ENCODE measurements at regions not wholly inside any gene's neighbourhood (a gene's known extent, or its start where the extent isn't known, plus 50 kb on each side); places are given as distances from the start of the nearest gene placed in this dataset.

- TF ChIP-seq CTCF (IDR thresholded peaks at IDR 0.05): no peak
- H3K4me1 ChIP-seq: no peaks in the 10 kb centered on the region
- DNase-seq: no peak
- H3K9me3 ChIP-seq: no peaks in the 10 kb centered on the region
- ATAC-seq: no peak
- H3K27ac ChIP-seq: no peak overlapping the region
- no peaks in the 10 kb centered on the region for H3K36me3 ChIP-seq (ENCODE audit: insufficient read depth in 1 of 2, low read depth in 1 of 2)
- H3K4me3 ChIP-seq: no peak overlapping the region
- 78 to 86% (median 79%) methylated on average over 9 of the region's 9 CpGs for WGBS, 3 donors
- intact Hi-C loops (cut with DNase I): no loop called here
- no peaks in the 10 kb centered on the region for H3K27me3 ChIP-seq (ENCODE audit: insufficient read depth in 3 of 3, low read length in 2 of 3)
Measured at GRCh38 chr22:25386538-25386884, 167.1 kb downstream of the CRYBB2 start.

GRCh38 chr22:25388415-25388814, 169.0 kb downstream of the CRYBB2 start:
- intact Hi-C loops (cut with DNase I): no loop called here
- no peaks in the 10 kb centered on the region for H3K4me1 ChIP-seq
- H3K9me3 ChIP-seq: no peaks in the 10 kb centered on the region
- no peak for TF ChIP-seq CTCF (IDR thresholded peaks at IDR 0.05)
- H3K4me3 ChIP-seq: no peak overlapping the region
- WGBS, 3 donors: 92 to 95% (median 93%) methylated on average over 12 of the region's 12 CpGs
- ATAC-seq (no peak), DNase-seq (no peak)
- no peak overlapping the region for H3K27ac ChIP-seq
- H3K36me3 ChIP-seq (ENCODE audit: insufficient read depth in 1 of 2, low read depth in 1 of 2): no peaks in the 10 kb centered on the region
- no peaks in the 10 kb centered on the region for H3K27me3 ChIP-seq (ENCODE audit: insufficient read depth in 3 of 3, low read length in 2 of 3)

GRCh38 chr22:25388866-25389540, 169.6 kb downstream of the CRYBB2 start:
- Histone ChIP-seq H3K36me3 (ENCODE audit: insufficient read depth in 1 of 2, low read depth in 1 of 2) (no peaks in the 10 kb centered on the region), H3K4me3 (no peak overlapping the region), H3K27ac (no peak overlapping the region), H3K27me3 (ENCODE audit: insufficient read depth in 3 of 3, low read length in 2 of 3) (no peaks in the 10 kb centered on the region), H3K9me3 (no peaks in the 10 kb centered on the region), H3K4me1 (no peaks in the 10 kb centered on the region)
- WGBS, 3 donors: 52 to 62% (median 59%) methylated on average over 10 of the region's 10 CpGs
- no peak for TF ChIP-seq CTCF (IDR thresholded peaks at IDR 0.05)
- DNase-seq (no peak), ATAC-seq (no peak)
- intact Hi-C loops (cut with DNase I): no loop called here

GRCh38 chr22:25389541-25389919, 170.1 kb downstream of the CRYBB2 start:
- H3K9me3 ChIP-seq: no peaks in the 10 kb centered on the region
- 89 to 90% (median 89%) methylated on average over 11 of the region's 11 CpGs for WGBS, 3 donors
- H3K27ac ChIP-seq: no peak overlapping the region
- ATAC-seq: no peak
- intact Hi-C loops (cut with DNase I): no loop called here
- DNase-seq: no peak
- no peak for TF ChIP-seq CTCF (IDR thresholded peaks at IDR 0.05)
- no peaks in the 10 kb centered on the region for H3K27me3 ChIP-seq (ENCODE audit: insufficient read depth in 3 of 3, low read length in 2 of 3)
- no peak overlapping the region for H3K4me3 ChIP-seq
- no peaks in the 10 kb centered on the region for H3K4me1 ChIP-seq
- no peaks in the 10 kb centered on the region for H3K36me3 ChIP-seq (ENCODE audit: insufficient read depth in 1 of 2, low read depth in 1 of 2)
